GM23338 (cell line): ENCODE measurements at regions not wholly inside any gene's neighbourhood (a gene's known extent, or its start where the extent isn't known, plus 50 kb on each side); places are given as distances from the start of the nearest gene placed in this dataset.

ENCODE experiments used
- ATAC-seq: fragments of 200-7000 bp; cut with Tn5 transposase; 3 replicates; pipeline ENCODE4 v1.9.1; 2020
- DNase-seq: peaks from one replicate; pipeline ENCODE4 v3.0.0-alpha.2; 2015; ENCODE audit warnings: low spot score
- H2AFZ ChIP-seq: fragments of 200-600 bp; sonication (generic); 2 replicates; pipeline ENCODE4 v1.8.0; 2016; ENCODE audit warnings: antibody characterized with exemption, mild to moderate bottlenecking, moderate library complexity
- H3F3A ChIP-seq: fragments of 200-600 bp; sonication (generic); replicated peaks from 2 replicates; pipeline ENCODE4 v1.8.0; 2017; ENCODE audit warnings: antibody characterized with exemption, mixed run types, low read depth
- H3K27ac ChIP-seq: fragments of 200-600 bp; sonication (generic); 2 replicates; pipeline ENCODE4 v1.6.1; 2016; ENCODE audit warnings: low read depth
- H3K27me3 ChIP-seq: fragments of 200-600 bp; sonication (generic); 2 replicates; pipeline ENCODE4 v1.8.0; 2016; ENCODE audit warnings: mild to moderate bottlenecking, mixed run types, moderate library complexity; ENCODE audit not compliant: insufficient read depth
- H3K36me3 ChIP-seq: fragments of 200-600 bp; sonication (generic); 2 replicates; pipeline ENCODE4 v1.8.0; 2016; ENCODE audit warnings: mild to moderate bottlenecking; ENCODE audit not compliant: insufficient read depth
- H3K4me1 ChIP-seq: fragments of 200-600 bp; sonication (generic); 2 replicates; pipeline ENCODE4 v1.8.0; 2016; ENCODE audit warnings: mild to moderate bottlenecking, moderate library complexity; ENCODE audit not compliant: insufficient read depth
- H3K4me2 ChIP-seq: fragments of 200-600 bp; sonication (generic); 2 replicates; pipeline ENCODE4 v1.7.1; 2017; ENCODE audit warnings: mixed run types
- H3K4me3 ChIP-seq: fragments of 200-600 bp; sonication (generic); 2 replicates; pipeline ENCODE4 v1.6.1; 2016; ENCODE audit warnings: mixed run types
- H3K79me2 ChIP-seq: fragments of 200-600 bp; sonication (generic); replicated peaks from 2 replicates; pipeline ENCODE4 v1.8.0; 2017; ENCODE audit warnings: mild to moderate bottlenecking; ENCODE audit not compliant: insufficient read depth
- H3K9me2 ChIP-seq: fragments of 200-600 bp; sonication (generic); 2 replicates; pipeline ENCODE4 v1.8.0; 2017; ENCODE audit not compliant: insufficient read depth
- H4K20me1 ChIP-seq: fragments of 200-600 bp; sonication (generic); replicated peaks from 2 replicates; pipeline ENCODE4 v1.8.0; 2017; ENCODE audit warnings: mild to moderate bottlenecking; ENCODE audit not compliant: insufficient read depth
- H3K27ac Mint-ChIP-seq: 2 replicates; pipeline ENCODE4 v1.8.0; 2020; ENCODE audit warnings: inconsistent platforms, mild to moderate bottlenecking, moderate library complexity, mixed read lengths
- H3K27me3 Mint-ChIP-seq: 3 replicates; pipeline ENCODE4 v1.8.0; 2022; ENCODE audit warnings: low read depth, mild to moderate bottlenecking, moderate library complexity, mixed read lengths, inconsistent platforms; ENCODE audit not compliant: insufficient read depth, poor library complexity
- H3K36me3 Mint-ChIP-seq: 3 replicates; pipeline ENCODE4 v1.8.0; 2021; ENCODE audit warnings: low read depth, mild to moderate bottlenecking, inconsistent platforms, moderate library complexity, mixed read lengths
- H3K4me1 Mint-ChIP-seq: 3 replicates; pipeline ENCODE4 v1.8.0; 2020; ENCODE audit warnings: mild to moderate bottlenecking, inconsistent platforms, mixed read lengths
- H3K4me3 Mint-ChIP-seq: 3 replicates; pipeline ENCODE4 v1.8.0; 2021; ENCODE audit warnings: moderate library complexity, mild to moderate bottlenecking, inconsistent platforms, mixed read lengths
- H3K9me3 Mint-ChIP-seq: 3 replicates; pipeline ENCODE4 v1.8.0; 2020; ENCODE audit warnings: moderate library complexity, mild to moderate bottlenecking, inconsistent platforms, mixed read lengths
- CREB1 ChIP-seq: fragments of 250-450 bp; sonication (Bioruptor Pico); IDR thresholded peaks from 2 replicates; pipeline ENCODE4 v1.5.0; 2020; ENCODE audit warnings: low read depth, mild to moderate bottlenecking, moderate library complexity
- EZH2 ChIP-seq: fragments of 200-600 bp; sonication (generic); IDR thresholded peaks from one replicate; pipeline ENCODE4 v1.8.0; 2017; ENCODE audit warnings: antibody characterized with exemption, mild to moderate bottlenecking, low read depth; ENCODE audit not compliant: unreplicated experiment
- NANOG ChIP-seq: IDR thresholded peaks from 2 replicates; pipeline ENCODE4 v1.6.1; 2016; ENCODE audit warnings: antibody characterized with exemption, borderline replicate concordance
- POLR2AphosphoS5 ChIP-seq: IDR thresholded peaks from 2 replicates; pipeline ENCODE4 v1.6.1; 2016; ENCODE audit warnings: antibody characterized with exemption, low read depth
- REST ChIP-seq: IDR thresholded peaks from one replicate; pipeline ENCODE4 v1.6.1; 2018; ENCODE audit warnings: antibody characterized with exemption; ENCODE audit not compliant: unreplicated experiment
- STAT1 ChIP-seq: IDR thresholded peaks from one replicate; pipeline ENCODE4 v1.6.1; 2016; ENCODE audit warnings: antibody characterized with exemption; ENCODE audit not compliant: unreplicated experiment
- ZNF462 ChIP-seq: fragments of 250-450 bp; sonication (Bioruptor Pico); IDR thresholded peaks from 2 replicates; pipeline ENCODE4 v1.5.0; 2020; ENCODE audit warnings: mild to moderate bottlenecking, moderate library complexity
- TF ChIP-seq, protein P1 (sequence below), 2 experiments: fragments of 200-600 bp in 1 of 2; sonication (generic) in 1 of 2; conservative IDR thresholded peaks; 2 replicates each; pipeline versions ENCODE4 v1.5.1 to v1.6.1; 2016 to 2017; ENCODE audit warnings: antibody characterized with exemption in 2 of 2, low read depth in 2 of 2, mild to moderate bottlenecking in 2 of 2, moderate library complexity in 1 of 2

GRCh38 chr9:24625097-24625496, 79.4 kb upstream of the IZUMO3 start:
- H3K4me2 ChIP-seq = no peak overlapping the region
- Mint-ChIP-seq H3K27me3 (no peaks in the 10 kb centered on the region), H3K4me1 (0 out of 3 replicates have a peak, but pooled peaks cover 3% of the 10 kb centered on the region), H3K27ac (0 out of 2 replicates have a peak overlapping the region, but pooled peaks have one; percentile 8), H3K4me3 (no peak overlapping the region), H3K9me3 (no peaks in the 10 kb centered on the region), H3K36me3 (no peaks in the 10 kb centered on the region)
- no peaks in the 10 kb centered on the region for H3K27me3 ChIP-seq
- no peaks in the 10 kb centered on the region for H3K79me2 ChIP-seq
- H3F3A ChIP-seq = no peaks in the 10 kb centered on the region
- peak overlapping the region; percentile 12; the same call in 1 of the 2 replicates for H2AFZ ChIP-seq
- H3K4me1 ChIP-seq = no peaks in the 10 kb centered on the region
- no peak for DNase-seq
- TF ChIP-seq STAT1 (no peak), POLR2AphosphoS5 (no peak), EZH2 (no peak), NANOG (no peak), ZNF462 (no peak), CREB1 (no peak), REST (no peak)
- TF ChIP-seq, protein P1, sequence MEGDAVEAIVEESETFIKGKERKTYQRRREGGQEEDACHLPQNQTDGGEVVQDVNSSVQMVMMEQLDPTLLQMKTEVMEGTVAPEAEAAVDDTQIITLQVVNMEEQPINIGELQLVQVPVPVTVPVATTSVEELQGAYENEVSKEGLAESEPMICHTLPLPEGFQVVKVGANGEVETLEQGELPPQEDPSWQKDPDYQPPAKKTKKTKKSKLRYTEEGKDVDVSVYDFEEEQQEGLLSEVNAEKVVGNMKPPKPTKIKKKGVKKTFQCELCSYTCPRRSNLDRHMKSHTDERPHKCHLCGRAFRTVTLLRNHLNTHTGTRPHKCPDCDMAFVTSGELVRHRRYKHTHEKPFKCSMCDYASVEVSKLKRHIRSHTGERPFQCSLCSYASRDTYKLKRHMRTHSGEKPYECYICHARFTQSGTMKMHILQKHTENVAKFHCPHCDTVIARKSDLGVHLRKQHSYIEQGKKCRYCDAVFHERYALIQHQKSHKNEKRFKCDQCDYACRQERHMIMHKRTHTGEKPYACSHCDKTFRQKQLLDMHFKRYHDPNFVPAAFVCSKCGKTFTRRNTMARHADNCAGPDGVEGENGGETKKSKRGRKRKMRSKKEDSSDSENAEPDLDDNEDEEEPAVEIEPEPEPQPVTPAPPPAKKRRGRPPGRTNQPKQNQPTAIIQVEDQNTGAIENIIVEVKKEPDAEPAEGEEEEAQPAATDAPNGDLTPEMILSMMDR (conservative IDR thresholded peaks at IDR 0.05; ENCODE audit: low read depth in 2 of 2) = no peak
- no peak overlapping the region for H3K27ac ChIP-seq
- H3K4me3 ChIP-seq = no peak overlapping the region
- no peaks in the 10 kb centered on the region for H4K20me1 ChIP-seq
- H3K36me3 ChIP-seq = no peaks in the 10 kb centered on the region
- ATAC-seq = no peak
- H3K9me2 ChIP-seq = no peaks in the 10 kb centered on the region
